Mucosa of descending colon (tissue), 3 donors: ENCODE measurements at regions not wholly inside any gene's neighbourhood (a gene's known extent, or its start where the extent isn't known, plus 50 kb on each side); places are given as distances from the start of the nearest gene placed in this dataset.
"Not testable (repeated sequence)": the region's sequence is repeated elsewhere in the genome, so short reads cannot be mapped to it uniquely, and the experiment has no call there.

Experiments used
- ATAC-seq: fragments of 200-7000 bp; cut with Tn5 transposase; one replicate; pipeline ENCODE4 v1.9.1; 2020; ENCODE audit warnings: mild to moderate bottlenecking, moderate library complexity
- DNase-seq, 3 donors: peaks; one replicate each; pipeline ENCODE4 v3.0.0-alpha.2; 2020
- H3K36me3 ChIP-seq: fragments of 200-600 bp; one replicate; pipeline ENCODE4 v1.8.0; 2021; ENCODE audit warnings: low read depth, mild to moderate bottlenecking
- H3K4me1 ChIP-seq: fragments of 200-600 bp; one replicate; pipeline ENCODE4 v1.8.0; 2021; ENCODE audit warnings: low read depth, mild to moderate bottlenecking
- H3K4me3 ChIP-seq: fragments of 200-600 bp; one replicate; pipeline ENCODE4 v1.8.0; 2021; ENCODE audit warnings: mild to moderate bottlenecking
- H3K9me3 ChIP-seq: fragments of 200-600 bp; one replicate; pipeline ENCODE4 v1.8.0; 2021; ENCODE audit warnings: mild to moderate bottlenecking
- intact Hi-C, 2 donors: fragments of 100-400 bp; cut with DNase I in 1 of 2; cut with micrococcal nuclease in 1 of 2; formaldehyde crosslinking; loops; one replicate each; pipeline versions ENCODE4 v1.11.0 to v1.11.1; 2022; cut with DNase I, micrococcal nuclease
- TF ChIP-seq, protein P1 (sequence below): fragments of 200-600 bp; IDR thresholded peaks from one replicate; pipeline ENCODE4 v1.8.0; 2022; ENCODE audit warnings: antibody characterized with exemption, mild to moderate bottlenecking
- donor health status: DM: no; HTN: no; CAD: no; lungs with moderate emphysema.
- donor health status: DM: no; HTN: no; CAD: no.
- donor health status: DM: no; HTN: yes; CAD: no.

DNA sequence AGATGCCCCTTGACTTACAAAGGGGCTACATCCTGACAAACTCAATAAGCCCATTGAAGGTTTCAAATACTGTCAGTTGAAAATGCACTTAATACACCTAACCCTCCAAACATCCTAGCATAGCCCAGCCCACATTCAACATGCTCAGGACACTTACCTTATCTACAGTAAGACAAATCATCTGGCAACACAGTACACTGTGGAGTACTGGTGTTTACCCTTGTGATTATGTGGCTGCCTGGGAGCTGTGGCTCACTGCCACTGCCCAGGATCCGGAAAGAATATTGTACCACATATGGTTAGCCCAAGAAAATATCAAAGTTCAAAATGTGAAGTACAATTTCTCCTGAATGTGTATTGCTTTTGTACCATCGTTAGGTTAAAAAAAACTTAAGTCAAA, 562.2 kb downstream of the HTR1A start:
- TF ChIP-seq, protein P1, sequence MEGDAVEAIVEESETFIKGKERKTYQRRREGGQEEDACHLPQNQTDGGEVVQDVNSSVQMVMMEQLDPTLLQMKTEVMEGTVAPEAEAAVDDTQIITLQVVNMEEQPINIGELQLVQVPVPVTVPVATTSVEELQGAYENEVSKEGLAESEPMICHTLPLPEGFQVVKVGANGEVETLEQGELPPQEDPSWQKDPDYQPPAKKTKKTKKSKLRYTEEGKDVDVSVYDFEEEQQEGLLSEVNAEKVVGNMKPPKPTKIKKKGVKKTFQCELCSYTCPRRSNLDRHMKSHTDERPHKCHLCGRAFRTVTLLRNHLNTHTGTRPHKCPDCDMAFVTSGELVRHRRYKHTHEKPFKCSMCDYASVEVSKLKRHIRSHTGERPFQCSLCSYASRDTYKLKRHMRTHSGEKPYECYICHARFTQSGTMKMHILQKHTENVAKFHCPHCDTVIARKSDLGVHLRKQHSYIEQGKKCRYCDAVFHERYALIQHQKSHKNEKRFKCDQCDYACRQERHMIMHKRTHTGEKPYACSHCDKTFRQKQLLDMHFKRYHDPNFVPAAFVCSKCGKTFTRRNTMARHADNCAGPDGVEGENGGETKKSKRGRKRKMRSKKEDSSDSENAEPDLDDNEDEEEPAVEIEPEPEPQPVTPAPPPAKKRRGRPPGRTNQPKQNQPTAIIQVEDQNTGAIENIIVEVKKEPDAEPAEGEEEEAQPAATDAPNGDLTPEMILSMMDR, result no peak

DNA sequence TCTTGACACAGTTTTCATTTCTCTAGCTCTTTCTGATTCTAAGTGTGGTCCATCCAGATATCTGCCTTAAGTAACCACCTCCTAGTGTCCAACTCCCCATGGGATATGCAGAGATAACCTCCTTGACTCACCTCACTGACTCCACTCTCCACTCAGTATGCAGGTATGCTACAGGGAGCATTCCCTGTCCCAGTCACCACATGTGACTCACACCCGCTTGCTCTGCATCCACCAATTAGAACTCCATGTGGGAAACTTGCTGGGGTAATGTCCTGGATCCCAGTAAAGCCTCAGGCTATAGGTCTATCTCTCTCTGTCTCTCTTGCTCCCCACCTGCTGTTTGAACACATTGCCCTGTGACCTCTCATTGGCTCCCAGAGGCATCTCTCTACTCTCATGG, 563.9 kb downstream of the HTR1A start:
- TF ChIP-seq, protein P1, result no peak
- no peak for DNase-seq
- Histone ChIP-seq H3K36me3 (no peaks in the 10 kb centered on the region), H3K4me3 (no peak overlapping the region), H3K4me1 (no peaks in the 10 kb centered on the region), H3K9me3 (no peaks in the 10 kb centered on the region)
- no peak for ATAC-seq
- intact Hi-C loops, result no loop called here

More for the DNA sequence above, 562.2 kb downstream of the HTR1A start:
- Histone ChIP-seq H3K4me3 (no peak overlapping the region), H3K9me3 (no peaks in the 10 kb centered on the region), H3K36me3 (no peaks in the 10 kb centered on the region), H3K4me1 (no peaks in the 10 kb centered on the region)
- DNase-seq (no peak), ATAC-seq (no peak)
- intact Hi-C loops, result loop anchor here in 1 of 2 donors (5.0 kb wide), 1 partner anchor 562 kb away; the partner anchor contains the start of gene HTR1A

DNA sequence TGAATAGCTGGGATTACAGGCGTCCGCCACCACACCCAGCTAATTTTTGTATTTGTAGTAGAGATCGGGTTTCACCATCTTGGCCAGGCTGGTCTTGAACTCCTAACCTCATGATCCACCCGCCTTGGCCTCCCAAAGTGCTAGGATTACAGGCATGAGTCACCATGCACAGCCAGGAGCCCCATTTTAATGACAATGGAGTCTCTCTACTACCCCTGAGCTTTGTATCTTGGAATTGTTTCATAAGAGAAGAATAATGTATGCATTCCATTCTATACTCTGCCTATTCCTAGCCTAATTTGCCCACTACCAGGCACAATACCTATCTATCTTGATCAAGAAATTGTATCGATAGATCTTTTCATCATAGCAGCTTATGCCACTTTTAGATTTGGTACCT, 574.1 kb downstream of the HTR1A start:
- DNase-seq, intact Hi-C loops, H3K4me3 ChIP-seq, ATAC-seq, H3K36me3 ChIP-seq, H3K4me1 ChIP-seq, H3K9me3 ChIP-seq: not testable (repeated sequence)

DNA sequence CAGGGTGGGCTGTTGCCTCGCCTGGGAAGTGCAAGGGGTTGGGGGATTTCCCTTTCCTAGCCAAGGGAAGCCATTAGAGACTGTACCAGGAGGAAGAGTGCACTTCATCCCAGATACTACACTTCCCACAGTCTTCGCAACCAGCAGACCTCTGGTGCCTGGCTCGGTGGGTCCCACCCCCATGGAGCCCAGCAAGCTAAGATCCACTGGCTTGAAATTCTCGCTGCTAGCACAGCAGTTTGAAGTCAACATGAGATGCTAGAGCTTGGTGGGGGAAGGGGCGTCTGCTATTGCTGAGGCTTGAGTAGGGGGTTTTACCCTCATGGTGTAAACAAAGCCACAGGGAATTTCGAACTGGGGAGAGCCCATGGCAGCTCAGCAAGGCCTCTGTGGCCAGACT, 586.4 kb downstream of the HTR1A start:
- intact Hi-C loops, result no loop called here
- H3K9me3 ChIP-seq, result peaks cover 4% of the 10 kb centered on the region
- no peak for DNase-seq
- H3K4me3 ChIP-seq, result no peak overlapping the region
- no peak for ATAC-seq
- H3K36me3 ChIP-seq, result no peaks in the 10 kb centered on the region
- TF ChIP-seq, protein P1, result no peak
- H3K4me1 ChIP-seq, result no peaks in the 10 kb centered on the region

DNA sequence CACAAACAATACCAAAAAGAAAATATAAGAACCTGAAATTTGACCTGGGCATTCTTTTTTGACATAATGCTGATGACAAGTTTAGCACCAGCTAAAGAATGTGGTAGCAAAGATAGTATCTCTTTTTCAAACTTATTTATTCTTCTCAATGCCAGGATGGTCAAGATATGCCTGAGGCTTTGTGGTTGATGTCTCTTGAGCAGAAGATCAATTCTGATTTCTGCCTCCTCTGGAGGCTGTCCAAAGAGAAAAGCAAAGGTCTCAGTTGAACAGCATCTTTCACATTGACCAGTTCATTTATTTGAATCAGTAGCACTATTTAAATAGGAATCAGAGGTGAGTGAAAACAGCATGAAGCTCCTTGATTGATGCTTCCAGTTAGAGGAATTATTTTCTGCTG, 588.2 kb downstream of the HTR1A start:
- ATAC-seq (no peak), DNase-seq (no peak)
- TF ChIP-seq, protein P1, result no peak
- intact Hi-C loops, result no loop called here
- Histone ChIP-seq H3K9me3 (peaks cover 4% of the 10 kb centered on the region), H3K4me1 (no peaks in the 10 kb centered on the region), H3K4me3 (no peak overlapping the region), H3K36me3 (no peaks in the 10 kb centered on the region)

DNA sequence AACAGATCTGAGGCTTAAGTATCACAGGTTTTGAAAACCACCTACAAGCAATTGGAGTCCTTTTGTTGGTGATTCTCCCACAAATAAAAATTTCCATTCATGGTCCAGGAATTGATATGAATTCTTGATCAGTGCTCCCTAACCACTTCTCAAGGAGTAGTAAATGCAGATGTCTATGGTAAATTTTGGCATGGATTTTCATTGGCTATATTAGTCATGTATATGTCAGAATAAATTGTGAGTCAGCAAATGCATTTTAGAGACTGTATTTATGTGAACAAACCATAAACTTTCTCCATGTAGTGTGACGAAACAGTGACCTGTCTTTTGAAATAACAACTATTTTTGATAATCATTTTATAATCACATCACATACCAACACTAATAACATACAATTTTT, 611.1 kb downstream of the HTR1A start:
- H3K4me3 ChIP-seq, result no peak overlapping the region
- TF ChIP-seq, protein P1, result no peak
- H3K4me1 ChIP-seq, result no peaks in the 10 kb centered on the region
- H3K36me3 ChIP-seq, result no peaks in the 10 kb centered on the region
- intact Hi-C loops, result no loop called here
- ATAC-seq, result no peak
- peaks cover 8% of the 10 kb centered on the region for H3K9me3 ChIP-seq
- DNase-seq, result no peak
